GM18519 (cell line): ENCODE measurements at regions not wholly inside any gene's neighbourhood (a gene's known extent, or its start where the extent isn't known, plus 50 kb on each side); places are given as distances from the start of the nearest gene placed in this dataset.

ENCODE experiments used
- ATAC-seq: cut with Tn5 transposase; IDR thresholded peaks from one replicate; pipeline ENCODE4 v1.9.1; 2021; ENCODE audit warnings: mild to moderate bottlenecking, moderate library complexity; ENCODE audit not compliant: unreplicated experiment, low FRiP score

DNA sequence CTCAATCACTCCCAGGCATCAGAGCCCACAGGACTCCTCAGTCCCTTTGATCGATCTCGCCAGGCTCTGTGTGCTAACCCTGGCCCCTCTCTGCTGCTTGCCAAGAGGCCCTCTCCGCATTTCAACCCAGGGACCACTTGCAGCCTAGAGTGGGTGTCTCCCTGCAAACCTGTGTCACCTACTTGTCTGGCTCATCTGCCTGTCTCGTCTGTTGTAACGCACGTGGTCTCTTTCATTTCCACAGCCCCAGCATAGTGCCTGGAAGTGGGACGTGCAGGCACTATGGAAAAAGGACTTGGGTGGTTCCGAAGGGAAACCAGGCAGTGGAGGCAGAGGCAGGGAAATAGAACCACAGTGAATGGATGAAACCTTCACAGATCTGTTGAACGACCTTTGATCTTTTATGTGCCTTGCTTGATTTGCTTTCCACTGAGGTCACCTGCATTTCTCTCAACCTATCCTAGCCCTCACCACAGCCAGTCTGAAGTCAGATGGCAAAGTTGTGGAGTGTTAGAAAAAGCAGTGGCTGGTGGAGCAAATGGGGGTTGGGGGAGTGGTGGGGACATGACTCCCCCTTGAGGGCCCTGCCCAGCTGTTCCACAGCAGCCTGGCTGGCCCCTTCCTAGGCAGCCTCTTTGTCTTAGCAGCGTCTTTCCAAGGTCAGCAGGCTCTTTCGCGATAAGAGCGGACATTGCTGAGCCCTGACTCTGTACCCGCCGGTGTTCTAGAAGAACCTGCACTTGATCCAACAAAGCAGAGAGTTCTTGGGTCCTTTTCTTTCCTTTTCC, 55.8 kb upstream of the TAGAP start:
- ATAC-seq, result no peak

DNA sequence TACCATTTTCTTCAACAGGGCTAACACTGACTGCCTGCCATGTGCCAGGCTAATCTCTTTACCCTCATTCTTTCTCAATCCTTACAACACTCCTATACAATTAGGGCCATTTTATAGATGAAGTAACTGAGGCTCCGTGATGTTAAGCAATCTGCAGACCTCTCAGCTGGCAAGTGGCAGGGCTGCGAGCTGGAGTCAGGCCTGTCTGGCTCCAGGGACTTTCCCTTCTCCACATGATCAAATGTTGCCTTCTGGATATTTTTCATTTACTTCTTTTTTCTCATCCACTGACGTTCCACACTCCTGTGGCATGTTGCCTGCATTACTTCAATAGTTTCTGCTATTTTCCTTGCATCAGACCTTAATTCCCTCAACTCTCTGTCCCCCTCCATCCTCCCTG, 55.2 kb upstream of the TAGAP start:
- no peak for ATAC-seq

- ATAC-seq, result no peak
Observed at GRCh38 chr6:159099276-159099675, 54.5 kb upstream of the TAGAP start.

- no peak for ATAC-seq
Observed at GRCh38 chr6:159098636-159099106, 53.9 kb upstream of the TAGAP start.

DNA sequence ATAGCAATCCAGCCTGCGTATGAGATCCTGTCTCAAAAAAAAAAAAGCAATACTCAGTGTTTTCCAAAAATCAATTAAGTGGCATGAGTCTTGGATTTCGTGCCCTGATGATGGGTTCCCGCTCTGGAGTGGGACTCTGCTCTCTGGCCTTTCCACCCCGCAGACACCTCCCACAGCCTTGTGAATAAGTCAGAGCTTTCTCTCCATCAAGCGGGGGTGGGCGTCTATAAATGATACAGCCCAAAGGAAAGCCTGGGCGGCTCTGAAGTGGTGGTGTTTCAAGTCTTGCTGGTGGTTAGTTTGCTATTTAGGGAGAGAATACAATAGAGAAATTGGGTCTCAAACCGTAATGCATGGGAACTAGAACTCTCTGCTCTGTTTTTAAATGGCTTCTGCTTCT, 52.5 kb upstream of the TAGAP start:
- no peak for ATAC-seq

- ATAC-seq, result no peak
Observed at GRCh38 chr6:159095616-159096015, 50.8 kb upstream of the TAGAP start.

GRCh38 chr6:159094444-159095252, 49.9 kb upstream of the TAGAP start:
- ATAC-seq, result no peak
